ENCODE measurements at regions not wholly inside any gene's neighbourhood (a gene's known extent, or its start where the extent isn't known, plus 50 kb on each side); places are given as distances from the start of the nearest gene placed in this dataset.

- DNase-seq (ENCODE audit: low read depth) = no peak
- no peak for TF ChIP-seq CTCF (conservative IDR thresholded peaks at IDR 0.05; ENCODE audit: control insufficient read depth, insufficient read depth, low read depth, low read length)
- H3K4me3 ChIP-seq (ENCODE audit: control insufficient read depth, low read depth, low read length) = no peak overlapping the region
Observed at GRCh38 chr5:154535535-154535934, 57.5 kb upstream of the HAND1 start.

GRCh38 chr5:154534457-154535050, 56.5 kb upstream of the HAND1 start:
- H3K4me3 ChIP-seq (ENCODE audit: control insufficient read depth, low read depth, low read length) = no peak overlapping the region
- no peak for TF ChIP-seq CTCF (conservative IDR thresholded peaks at IDR 0.05; ENCODE audit: control insufficient read depth, insufficient read depth, low read depth, low read length)
- no peak for DNase-seq (ENCODE audit: low read depth)

- no peak for DNase-seq (ENCODE audit: low read depth)
- TF ChIP-seq CTCF (conservative IDR thresholded peaks at IDR 0.05; ENCODE audit: control insufficient read depth, insufficient read depth, low read depth, low read length) = no peak
Observed at GRCh38 chr5:154529282-154529681, 51.3 kb upstream of the HAND1 start.

GRCh38 chr5:154528005-154528594, 50.1 kb upstream of the HAND1 start:
- no peak for TF ChIP-seq CTCF (conservative IDR thresholded peaks at IDR 0.05; ENCODE audit: control insufficient read depth, insufficient read depth, low read depth, low read length)
- no peak overlapping the region for H3K4me3 ChIP-seq (ENCODE audit: control insufficient read depth, low read depth, low read length)
- DNase-seq (ENCODE audit: low read depth) = no peak

More at GRCh38 chr5:154529282-154529681, 51.3 kb upstream of the HAND1 start:
- H3K4me3 ChIP-seq (ENCODE audit: control insufficient read depth, low read depth, low read length) = no peak overlapping the region
